ENCODE measurements at regions not wholly inside any gene's neighbourhood (a gene's known extent, or its start where the extent isn't known, plus 50 kb on each side); places are given as distances from the start of the nearest gene placed in this dataset.

GRCh38 chr4:26083987-26084386 is 170.0 kb downstream of the SMIM20 start:
- TF ChIP-seq CTCF (IDR thresholded peaks at IDR 0.05; ENCODE audit: unreplicated experiment in 3 of 3), result no peak
- H3K36me3 Mint-ChIP-seq (ENCODE audit: low read depth), result no peaks in the 10 kb centered on the region
- H3K27me3 Mint-ChIP-seq (ENCODE audit: low read depth), result peaks cover 7% of the 10 kb centered on the region
- H3K27ac Mint-ChIP-seq, result peak overlapping the region in 1 of 3 experiments; percentile 27
- H3K4me1 Mint-ChIP-seq, result peaks cover 67% of the 10 kb centered on the region
- no peak overlapping the region for H3K4me3 Mint-ChIP-seq
- no peaks in the 10 kb centered on the region for H3K9me3 Mint-ChIP-seq

- H3K27me3 Mint-ChIP-seq (ENCODE audit: low read depth), result peaks cover 7% of the 10 kb centered on the region
- no peak for TF ChIP-seq CTCF (IDR thresholded peaks at IDR 0.05; ENCODE audit: unreplicated experiment in 3 of 3)
- no peak overlapping the region for H3K4me3 Mint-ChIP-seq
Observed at GRCh38 chr4:26084414-26084813, 170.4 kb downstream of the SMIM20 start.

GRCh38 chr4:26085551-26085950 is 171.5 kb downstream of the SMIM20 start:
- H3K27me3 Mint-ChIP-seq (ENCODE audit: low read depth), result peaks cover 7% of the 10 kb centered on the region
- H3K4me3 Mint-ChIP-seq, result no peak overlapping the region
- no peak overlapping the region for H3K27ac Mint-ChIP-seq
- peaks cover 8% of the 10 kb centered on the region for H3K9me3 Mint-ChIP-seq
- peaks cover 67% of the 10 kb centered on the region for H3K4me1 Mint-ChIP-seq
- TF ChIP-seq CTCF (IDR thresholded peaks at IDR 0.05; ENCODE audit: unreplicated experiment in 3 of 3), result no peak
- no peaks in the 10 kb centered on the region for H3K36me3 Mint-ChIP-seq (ENCODE audit: low read depth)

More at GRCh38 chr4:26084414-26084813, 170.4 kb downstream of the SMIM20 start:
- Mint-ChIP-seq H3K36me3 (ENCODE audit: low read depth) (no peaks in the 10 kb centered on the region), H3K4me1 (peaks cover 67% of the 10 kb centered on the region), H3K27ac (no peak overlapping the region), H3K9me3 (no peaks in the 10 kb centered on the region)

GRCh38 chr4:26086621-26087441 is 172.8 kb downstream of the SMIM20 start:
- Mint-ChIP-seq H3K27ac (peak overlapping the region in 1 of 3 experiments; percentile 43), H3K4me1 (peaks cover 65% of the 10 kb centered on the region)

GRCh38 chr4:26088433-26088928 is 174.5 kb downstream of the SMIM20 start:
- TF ChIP-seq CTCF (IDR thresholded peaks at IDR 0.05; ENCODE audit: unreplicated experiment in 3 of 3), result no peak
- no peak overlapping the region for H3K4me3 Mint-ChIP-seq
- H3K9me3 Mint-ChIP-seq, result peaks cover 21% of the 10 kb centered on the region
- H3K27me3 Mint-ChIP-seq (ENCODE audit: low read depth), result peaks cover 7% of the 10 kb centered on the region
- peaks cover 51% of the 10 kb centered on the region for H3K4me1 Mint-ChIP-seq
- H3K36me3 Mint-ChIP-seq (ENCODE audit: low read depth), result no peaks in the 10 kb centered on the region
- peak overlapping the region in 1 of 3 experiments; percentile 33 for H3K27ac Mint-ChIP-seq

More at GRCh38 chr4:26086621-26087441, 172.8 kb downstream of the SMIM20 start:
- Mint-ChIP-seq H3K9me3 (peaks cover 16% of the 10 kb centered on the region), H3K4me3 (no peak overlapping the region), H3K36me3 (ENCODE audit: low read depth) (no peaks in the 10 kb centered on the region), H3K27me3 (ENCODE audit: low read depth) (peaks cover 7% of the 10 kb centered on the region)
- TF ChIP-seq CTCF (IDR thresholded peaks at IDR 0.05; ENCODE audit: unreplicated experiment in 3 of 3), result no peak
